Right lung (tissue), 2 donors: ENCODE measurements at regions not wholly inside any gene's neighbourhood (a gene's known extent, or its start where the extent isn't known, plus 50 kb on each side); places are given as distances from the start of the nearest gene placed in this dataset.
A peak's percentile ranks its signal among the peaks of the same experiment; 100 is the strongest.
"Not testable (repeated sequence)": the region's sequence is repeated elsewhere in the genome, so short reads cannot be mapped to it uniquely, and the experiment has no call there.

ENCODE experiments used
- DNase-seq, 2 donors: peaks; one replicate each; pipeline ENCODE4 v3.0.0-alpha.2; 2013

- no peak for DNase-seq
Measured at GRCh38 chr5:143634689-143635088, 177.3 kb upstream of the HMHB1 start.

GRCh38 chr5:143629871-143630659 lies 181.9 kb upstream of the HMHB1 start:
- peak in 1 of 2 donors; percentile 32 for DNase-seq

- DNase-seq, result not testable (repeated sequence)
Measured at GRCh38 chr5:143625048-143625447, 186.9 kb upstream of the HMHB1 start.

- DNase-seq, result no peak
Measured at GRCh38 chr5:143624465-143624864, 187.5 kb upstream of the HMHB1 start.

- DNase-seq, result no peak
Measured at GRCh38 chr5:143619040-143619439, 192.9 kb upstream of the HMHB1 start.

GRCh38 chr5:143618141-143618540 lies 193.8 kb upstream of the HMHB1 start:
- no peak for DNase-seq

- no peak for DNase-seq
Measured at GRCh38 chr5:143614831-143615230, 197.1 kb upstream of the HMHB1 start.

- DNase-seq, result no peak
Measured at GRCh38 chr5:143613329-143613728, 198.6 kb upstream of the HMHB1 start.

- DNase-seq, result no peak
Measured at GRCh38 chr5:143610946-143611345, 201.0 kb upstream of the HMHB1 start.

- DNase-seq, result no peak
Measured at GRCh38 chr5:143606043-143606752, 202.7 kb upstream of the NR3C1 start.

GRCh38 chr5:143605403-143606005 lies 202.0 kb upstream of the NR3C1 start:
- DNase-seq, result no peak

- DNase-seq, result no peak
Measured at GRCh38 chr5:143601917-143602333, 198.4 kb upstream of the NR3C1 start.

GRCh38 chr5:143601357-143601756 lies 197.9 kb upstream of the NR3C1 start:
- DNase-seq, result no peak

GRCh38 chr5:143600396-143601075 lies 197.1 kb upstream of the NR3C1 start:
- DNase-seq, result no peak

GRCh38 chr5:143599474-143599873 lies 196.0 kb upstream of the NR3C1 start:
- no peak for DNase-seq

GRCh38 chr5:143596824-143597223 lies 193.3 kb upstream of the NR3C1 start:
- DNase-seq, result no peak

- DNase-seq, result no peak
Measured at GRCh38 chr5:143594902-143595818, 191.7 kb upstream of the NR3C1 start.

GRCh38 chr5:143593723-143594122 lies 190.2 kb upstream of the NR3C1 start:
- DNase-seq, result no peak

GRCh38 chr5:143592648-143593047 lies 189.2 kb upstream of the NR3C1 start:
- no peak for DNase-seq

- DNase-seq, result no peak
Measured at GRCh38 chr5:143588933-143589662, 185.6 kb upstream of the NR3C1 start.
